ENCODE measurements at regions not wholly inside any gene's neighbourhood (a gene's known extent, or its start where the extent isn't known, plus 50 kb on each side); places are given as distances from the start of the nearest gene placed in this dataset.

DNA sequence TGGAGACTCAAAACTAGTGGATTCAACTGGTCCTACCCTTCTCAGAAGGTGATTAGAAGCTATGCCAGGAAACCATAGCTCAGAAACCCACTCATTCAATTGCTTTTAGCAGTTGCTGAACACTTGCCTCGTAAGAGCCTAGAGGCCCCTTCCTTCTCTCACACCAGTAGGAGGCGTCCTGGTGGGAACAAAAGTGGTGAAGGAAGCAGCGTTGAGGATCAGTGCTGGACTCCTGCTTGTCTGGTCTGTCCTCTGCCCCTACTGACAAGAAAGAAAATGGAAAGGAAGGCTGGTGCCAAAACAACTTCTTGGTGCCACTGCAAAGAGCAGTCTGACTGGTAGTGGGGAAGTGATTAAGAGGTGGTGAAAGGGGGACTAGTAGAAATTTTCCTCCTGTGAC lies 269.7 kb downstream of the LMO4 start:
- no peak for DNase-seq (ENCODE audit: low read depth)
- H3K4me3 ChIP-seq (ENCODE audit: low read depth, low read length) = no peak overlapping the region
- H3K36me3 ChIP-seq (ENCODE audit: control insufficient read depth, insufficient read depth, low read length) = no peaks in the 10 kb centered on the region
- TF ChIP-seq, protein P1, sequence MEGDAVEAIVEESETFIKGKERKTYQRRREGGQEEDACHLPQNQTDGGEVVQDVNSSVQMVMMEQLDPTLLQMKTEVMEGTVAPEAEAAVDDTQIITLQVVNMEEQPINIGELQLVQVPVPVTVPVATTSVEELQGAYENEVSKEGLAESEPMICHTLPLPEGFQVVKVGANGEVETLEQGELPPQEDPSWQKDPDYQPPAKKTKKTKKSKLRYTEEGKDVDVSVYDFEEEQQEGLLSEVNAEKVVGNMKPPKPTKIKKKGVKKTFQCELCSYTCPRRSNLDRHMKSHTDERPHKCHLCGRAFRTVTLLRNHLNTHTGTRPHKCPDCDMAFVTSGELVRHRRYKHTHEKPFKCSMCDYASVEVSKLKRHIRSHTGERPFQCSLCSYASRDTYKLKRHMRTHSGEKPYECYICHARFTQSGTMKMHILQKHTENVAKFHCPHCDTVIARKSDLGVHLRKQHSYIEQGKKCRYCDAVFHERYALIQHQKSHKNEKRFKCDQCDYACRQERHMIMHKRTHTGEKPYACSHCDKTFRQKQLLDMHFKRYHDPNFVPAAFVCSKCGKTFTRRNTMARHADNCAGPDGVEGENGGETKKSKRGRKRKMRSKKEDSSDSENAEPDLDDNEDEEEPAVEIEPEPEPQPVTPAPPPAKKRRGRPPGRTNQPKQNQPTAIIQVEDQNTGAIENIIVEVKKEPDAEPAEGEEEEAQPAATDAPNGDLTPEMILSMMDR (IDR thresholded peaks at IDR 0.05; ENCODE audit: insufficient read depth, low read length, poor library complexity, severe bottlenecking) = no peak
- no peaks in the 10 kb centered on the region for H3K27me3 ChIP-seq (ENCODE audit: control insufficient read depth, insufficient read depth, low read length)

DNA sequence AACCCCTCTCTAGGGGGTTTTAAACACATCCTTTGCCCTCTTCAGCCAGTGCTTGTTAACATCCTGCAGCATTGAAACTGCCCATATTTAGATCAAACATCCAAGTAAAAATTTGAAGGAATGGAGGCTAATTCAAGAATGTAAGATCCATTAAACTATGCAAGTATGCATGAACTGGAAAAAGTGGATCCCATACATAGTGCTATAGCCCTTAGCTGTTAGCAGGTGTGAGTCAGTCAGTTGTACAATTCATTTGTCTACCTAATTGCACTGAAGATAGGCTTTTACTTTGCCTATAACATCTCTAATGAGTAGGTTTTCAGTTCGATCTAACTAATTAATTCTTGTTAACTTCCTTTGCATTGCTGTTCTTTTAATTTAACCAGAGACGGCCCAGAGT lies 270.9 kb downstream of the LMO4 start:
- H3K4me3 ChIP-seq (ENCODE audit: low read depth, low read length) = no peak overlapping the region
- DNase-seq (ENCODE audit: low read depth) = no peak
- TF ChIP-seq, protein P1 (IDR thresholded peaks at IDR 0.05; ENCODE audit: insufficient read depth, low read length, poor library complexity, severe bottlenecking) = no peak
- H3K36me3 ChIP-seq (ENCODE audit: control insufficient read depth, insufficient read depth, low read length) = no peaks in the 10 kb centered on the region
- H3K27me3 ChIP-seq (ENCODE audit: control insufficient read depth, insufficient read depth, low read length) = no peaks in the 10 kb centered on the region

DNA sequence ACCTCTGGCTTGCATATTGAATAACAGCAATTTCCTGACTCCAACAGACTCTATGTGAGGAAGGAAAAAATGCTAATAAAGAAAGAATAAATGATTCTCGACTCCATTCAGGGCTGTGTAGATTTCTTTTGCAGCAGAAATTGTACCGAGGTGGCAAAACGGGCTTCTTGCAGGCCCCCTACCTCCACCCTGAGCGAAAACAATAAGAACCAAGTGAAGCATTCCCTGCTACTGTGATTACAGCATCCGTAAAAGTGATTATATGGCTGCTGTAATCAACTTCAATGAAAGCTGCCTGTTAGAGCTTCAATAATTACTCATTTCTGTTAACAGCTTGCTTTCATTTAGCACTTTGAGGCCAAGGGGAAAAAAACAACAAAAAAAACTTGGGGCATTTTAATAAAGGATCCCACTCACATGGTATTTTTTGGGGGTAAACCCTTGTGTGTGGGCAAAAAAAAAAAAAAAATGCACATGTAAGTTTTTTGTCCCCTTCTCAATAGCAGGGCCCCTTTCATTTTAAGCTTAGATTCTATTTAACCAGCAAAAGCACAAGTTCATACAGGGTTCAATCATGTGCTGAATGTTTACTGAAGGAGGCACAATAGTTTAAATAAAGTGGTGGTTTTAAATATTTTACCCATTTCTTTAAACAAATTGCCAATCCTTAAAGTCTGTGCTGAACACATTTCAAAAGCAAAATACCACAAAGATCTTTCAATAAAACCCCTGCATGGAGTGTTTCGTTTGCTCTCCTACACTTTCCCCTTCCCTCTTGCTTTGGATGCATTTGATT lies 271.6 kb downstream of the LMO4 start:
- no peak for DNase-seq (ENCODE audit: low read depth)
- H3K36me3 ChIP-seq (ENCODE audit: control insufficient read depth, insufficient read depth, low read length) = no peaks in the 10 kb centered on the region
- no peaks in the 10 kb centered on the region for H3K27me3 ChIP-seq (ENCODE audit: control insufficient read depth, insufficient read depth, low read length)
- no peak overlapping the region for H3K4me3 ChIP-seq (ENCODE audit: low read depth, low read length)
- TF ChIP-seq, protein P1 (IDR thresholded peaks at IDR 0.05; ENCODE audit: insufficient read depth, low read length, poor library complexity, severe bottlenecking) = no peak

DNA sequence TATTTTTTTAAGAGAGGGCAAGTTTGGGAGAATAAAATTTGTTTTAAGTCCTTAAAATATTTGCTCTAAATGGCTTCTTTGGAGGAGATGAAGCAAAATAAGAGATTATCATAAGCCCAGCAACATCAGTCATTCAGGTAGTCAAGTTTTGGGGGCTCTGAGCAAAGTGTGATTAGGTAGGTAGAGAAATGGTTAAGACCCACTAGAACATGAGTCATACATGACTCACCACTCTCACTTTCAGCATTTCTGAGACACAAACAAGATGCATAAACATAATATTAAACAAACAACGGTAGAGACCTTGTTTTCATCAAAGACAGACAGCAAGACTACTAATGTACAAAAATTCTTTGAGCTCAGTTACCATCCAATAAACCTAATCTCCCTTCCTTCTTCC lies 272.2 kb downstream of the LMO4 start:
- no peaks in the 10 kb centered on the region for H3K36me3 ChIP-seq (ENCODE audit: control insufficient read depth, insufficient read depth, low read length)
- no peaks in the 10 kb centered on the region for H3K27me3 ChIP-seq (ENCODE audit: control insufficient read depth, insufficient read depth, low read length)
- TF ChIP-seq, protein P1 (IDR thresholded peaks at IDR 0.05; ENCODE audit: insufficient read depth, low read length, poor library complexity, severe bottlenecking) = no peak
- DNase-seq (ENCODE audit: low read depth) = no peak
- no peak overlapping the region for H3K4me3 ChIP-seq (ENCODE audit: low read depth, low read length)

DNA sequence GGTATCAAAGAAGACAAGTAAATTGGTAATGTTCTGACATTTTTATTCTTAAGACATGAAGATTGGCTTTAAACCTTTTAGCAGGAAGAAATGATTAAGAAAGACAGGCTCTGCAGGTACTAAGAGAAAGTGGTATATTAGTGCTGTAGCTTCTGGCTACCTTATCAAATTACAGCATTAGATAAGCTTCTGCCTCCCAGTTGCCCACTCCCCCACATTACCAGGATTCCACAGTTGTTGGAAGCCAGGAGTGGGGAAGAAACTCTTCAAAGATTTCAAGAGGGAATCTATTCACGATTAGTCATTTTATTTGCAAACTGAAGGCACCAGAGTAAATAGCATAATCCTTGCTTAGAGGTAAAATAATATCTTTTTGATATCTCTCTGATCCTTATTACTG lies 274.9 kb downstream of the LMO4 start:
- Histone ChIP-seq H3K4me3 (ENCODE audit: low read depth, low read length) (no peak overlapping the region), H3K36me3 (ENCODE audit: control insufficient read depth, insufficient read depth, low read length) (no peaks in the 10 kb centered on the region), H3K27me3 (ENCODE audit: control insufficient read depth, insufficient read depth, low read length) (no peaks in the 10 kb centered on the region)
- no peak for DNase-seq (ENCODE audit: low read depth)
- TF ChIP-seq, protein P1 (IDR thresholded peaks at IDR 0.05; ENCODE audit: insufficient read depth, low read length, poor library complexity, severe bottlenecking) = no peak

DNA sequence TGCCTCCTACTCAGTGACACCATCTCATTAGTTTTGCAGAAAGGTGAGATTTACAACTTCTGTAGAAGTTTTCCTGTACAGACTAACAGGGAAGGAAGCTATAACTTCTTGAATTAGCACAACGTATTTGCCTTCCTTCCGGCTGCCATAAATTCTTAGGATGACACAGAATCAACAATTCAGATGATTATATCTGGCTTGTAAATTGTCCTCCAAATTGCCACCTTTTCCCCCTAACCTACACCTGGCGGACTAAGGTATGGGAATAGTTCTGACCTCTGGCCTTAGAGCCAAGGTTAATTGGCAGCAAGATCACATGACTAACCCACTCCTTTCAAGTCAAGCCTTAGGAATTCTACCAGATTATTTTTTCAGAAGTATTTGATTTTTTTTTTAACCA lies 284.3 kb downstream of the LMO4 start:
- Histone ChIP-seq H3K4me3 (ENCODE audit: low read depth, low read length) (no peak overlapping the region), H3K27me3 (ENCODE audit: control insufficient read depth, insufficient read depth, low read length) (no peaks in the 10 kb centered on the region), H3K36me3 (ENCODE audit: control insufficient read depth, insufficient read depth, low read length) (no peaks in the 10 kb centered on the region)
- DNase-seq (ENCODE audit: low read depth) = no peak
- TF ChIP-seq, protein P1 (IDR thresholded peaks at IDR 0.05; ENCODE audit: insufficient read depth, low read length, poor library complexity, severe bottlenecking) = no peak
